Caco-2 (cell line): ENCODE measurements at regions not wholly inside any gene's neighbourhood (a gene's known extent, or its start where the extent isn't known, plus 50 kb on each side); places are given as distances from the start of the nearest gene placed in this dataset.

Source experiments
- BruUV-seq: library from RNA; stranded (reverse); fragments of 400-500 nt; replicated peaks from 2 replicates; lab custom pipeline; 2021; lab: Mats Ljungman, UMichigan
- CTCF ChIA-PET: fragments of 300-600 bp; sonication (Branson Sonifier 250); formaldehyde crosslinking; loops from one replicate; lab custom pipeline; 2022; ENCODE audit warnings: antibody characterized with exemption; lab: Charles Lee
- POLR2A ChIA-PET: fragments of 300-600 bp; sonication (Branson Sonifier 250); formaldehyde crosslinking; loops from one replicate; lab custom pipeline; 2022; ENCODE audit warnings: antibody characterized with exemption; lab: Charles Lee
- DNase-seq, 2 experiments: peaks; one replicate each; pipeline versions ENCODE4 v3.0.0 to v3.0.0-alpha.2; 2020 to 2022
- H3K27me3 ChIP-seq: replicated peaks from 2 replicates; pipeline ENCODE4 v1.6.0; 2011; ENCODE audit warnings: low read length; ENCODE audit not compliant: control insufficient read depth, insufficient read depth
- H3K36me3 ChIP-seq: 2 replicates; pipeline ENCODE4 v1.5.1; 2011; ENCODE audit warnings: low read length; ENCODE audit not compliant: control insufficient read depth, insufficient read depth
- H3K4me1 ChIP-seq: fragments of 250-450 bp; sonication (Bioruptor Pico); 2 replicates; pipeline ENCODE4 v1.5.1; 2020; ENCODE audit warnings: mild to moderate bottlenecking
- H3K4me3 ChIP-seq: 2 replicates; pipeline ENCODE4 v1.5.1; 2011; ENCODE audit warnings: low read depth, mild to moderate bottlenecking, control low read depth, low read length
- H3K9me3 ChIP-seq: fragments of 250-450 bp; sonication (Bioruptor Pico); 2 replicates; pipeline ENCODE4 v1.5.1; 2020; ENCODE audit warnings: mild to moderate bottlenecking, moderate library complexity
- H3K27ac Mint-ChIP-seq: one replicate; pipeline ENCODE4 v1.8.0; 2022; ENCODE audit warnings: mixed read lengths; ENCODE audit not compliant: unreplicated experiment
- H3K27me3 Mint-ChIP-seq: one replicate; pipeline ENCODE4 v1.8.0; 2022; ENCODE audit warnings: mixed read lengths; ENCODE audit not compliant: insufficient read depth, unreplicated experiment
- H3K36me3 Mint-ChIP-seq: one replicate; pipeline ENCODE4 v1.8.0; 2022; ENCODE audit warnings: mild to moderate bottlenecking, mixed read lengths; ENCODE audit not compliant: insufficient read depth, unreplicated experiment
- H3K4me1 Mint-ChIP-seq: one replicate; pipeline ENCODE4 v1.8.0; 2022; ENCODE audit warnings: low read depth, mixed read lengths; ENCODE audit not compliant: unreplicated experiment
- H3K4me3 Mint-ChIP-seq: one replicate; pipeline ENCODE4 v1.8.0; 2022; ENCODE audit warnings: mild to moderate bottlenecking, moderate library complexity, mixed read lengths; ENCODE audit not compliant: unreplicated experiment
- H3K9me3 Mint-ChIP-seq: one replicate; pipeline ENCODE4 v1.8.0; 2022; ENCODE audit warnings: mixed read lengths; ENCODE audit not compliant: unreplicated experiment
- intact Hi-C: fragments of 100-400 bp; cut with micrococcal nuclease; formaldehyde crosslinking; loops from one replicate; pipeline ENCODE4 v1.10.0; 2022; ENCODE audit not compliant: unreplicated experiment
- TF ChIP-seq, protein P1 (sequence below), 2 experiments: fragments of 200-600 bp in 1 of 2; IDR thresholded peaks; 1 replicate in 1 of 2; 2 replicates in 1 of 2; pipeline versions ENCODE4 v1.5.1 to v1.8.0; 2011 to 2022; ENCODE audit warnings: antibody characterized with exemption in 1 of 2, control low read depth in 1 of 2, inconsistent platforms in 1 of 2, low read depth in 1 of 2, low read length in 1 of 2, mild to moderate bottlenecking in 1 of 2, moderate library complexity in 1 of 2; ENCODE audit not compliant: insufficient read depth in 1 of 2, severe bottlenecking in 1 of 2, unreplicated experiment in 1 of 2

DNA sequence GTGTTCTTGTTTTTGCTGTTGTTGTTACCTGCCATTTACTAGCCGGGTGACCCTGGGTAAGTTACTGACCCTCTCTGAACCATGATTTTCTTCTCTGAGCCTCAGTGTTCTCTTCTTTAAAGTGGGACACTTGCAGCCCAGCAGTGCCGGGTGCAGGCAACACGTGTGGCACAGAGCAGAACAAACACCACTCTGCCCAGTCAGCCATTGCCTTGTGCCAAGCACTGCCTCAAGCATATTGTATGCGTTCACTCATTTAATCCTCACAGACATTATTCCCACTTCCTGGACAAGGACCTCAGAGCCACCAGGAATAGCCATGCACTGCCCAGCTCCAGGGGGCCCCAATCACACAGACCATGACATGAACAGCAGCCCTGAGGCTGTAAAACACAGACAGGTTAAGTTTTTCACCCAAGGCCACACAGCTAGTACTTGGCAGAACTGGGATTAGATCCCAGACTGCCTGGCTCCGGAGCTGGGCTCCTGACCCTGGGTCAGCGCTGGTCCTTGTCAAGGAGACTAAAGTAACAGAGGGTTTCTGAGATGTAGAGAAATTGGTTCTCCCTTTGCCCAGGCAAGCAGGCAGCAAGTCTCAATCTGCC lies 74.0 kb upstream of the PTPN1 start:
- no TSS peak for BruUV-seq
- H3K27ac Mint-ChIP-seq, result no peak overlapping the region
- POLR2A ChIA-PET, result no interaction called here

DNA sequence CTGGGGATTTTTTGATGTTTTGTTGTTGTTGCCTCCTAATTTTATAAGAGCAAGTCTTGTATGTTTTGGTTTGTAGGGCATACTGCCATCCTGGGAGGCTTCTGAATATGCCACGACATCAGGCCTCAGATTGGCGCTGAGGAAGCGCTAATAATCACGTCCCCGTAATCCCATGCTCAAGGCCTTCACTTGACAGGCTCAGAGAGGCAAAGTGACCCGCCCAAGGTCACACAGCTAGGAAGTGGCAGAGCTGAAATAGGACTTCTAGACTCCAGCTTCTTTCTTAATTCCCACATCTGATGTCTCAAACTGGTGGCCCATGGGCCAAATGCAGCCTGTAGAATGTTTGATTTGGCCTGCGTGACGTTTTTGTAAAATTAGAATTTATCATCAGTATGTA lies 73.5 kb upstream of the PTPN1 start:
- H3K36me3 Mint-ChIP-seq, result no peaks in the 10 kb centered on the region
- BruUV-seq, result no TSS peak
- Histone ChIP-seq H3K4me3 (no peak overlapping the region), H3K27me3 (no peaks in the 10 kb centered on the region), H3K36me3 (no peaks in the 10 kb centered on the region), H3K4me1 (peaks cover 52% of the 10 kb centered on the region), H3K9me3 (no peaks in the 10 kb centered on the region)
- H3K27ac Mint-ChIP-seq, result no peak overlapping the region
- ChIA-PET POLR2A (no interaction called here), CTCF (no interaction called here)
- no peaks in the 10 kb centered on the region for H3K27me3 Mint-ChIP-seq
- TF ChIP-seq, protein P1, sequence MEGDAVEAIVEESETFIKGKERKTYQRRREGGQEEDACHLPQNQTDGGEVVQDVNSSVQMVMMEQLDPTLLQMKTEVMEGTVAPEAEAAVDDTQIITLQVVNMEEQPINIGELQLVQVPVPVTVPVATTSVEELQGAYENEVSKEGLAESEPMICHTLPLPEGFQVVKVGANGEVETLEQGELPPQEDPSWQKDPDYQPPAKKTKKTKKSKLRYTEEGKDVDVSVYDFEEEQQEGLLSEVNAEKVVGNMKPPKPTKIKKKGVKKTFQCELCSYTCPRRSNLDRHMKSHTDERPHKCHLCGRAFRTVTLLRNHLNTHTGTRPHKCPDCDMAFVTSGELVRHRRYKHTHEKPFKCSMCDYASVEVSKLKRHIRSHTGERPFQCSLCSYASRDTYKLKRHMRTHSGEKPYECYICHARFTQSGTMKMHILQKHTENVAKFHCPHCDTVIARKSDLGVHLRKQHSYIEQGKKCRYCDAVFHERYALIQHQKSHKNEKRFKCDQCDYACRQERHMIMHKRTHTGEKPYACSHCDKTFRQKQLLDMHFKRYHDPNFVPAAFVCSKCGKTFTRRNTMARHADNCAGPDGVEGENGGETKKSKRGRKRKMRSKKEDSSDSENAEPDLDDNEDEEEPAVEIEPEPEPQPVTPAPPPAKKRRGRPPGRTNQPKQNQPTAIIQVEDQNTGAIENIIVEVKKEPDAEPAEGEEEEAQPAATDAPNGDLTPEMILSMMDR (IDR thresholded peaks at IDR 0.05; ENCODE audit: insufficient read depth in 1 of 2, low read depth in 1 of 2, low read length in 1 of 2, severe bottlenecking in 1 of 2, unreplicated experiment in 1 of 2), result no peak
- DNase-seq, result no peak
- intact Hi-C loops, result no loop called here
- H3K4me1 Mint-ChIP-seq, result peaks cover 40% of the 10 kb centered on the region
- no peak overlapping the region for H3K4me3 Mint-ChIP-seq
- H3K9me3 Mint-ChIP-seq, result no peaks in the 10 kb centered on the region

More for the DNA sequence above, 74.0 kb upstream of the PTPN1 start:
- Histone ChIP-seq H3K36me3 (no peaks in the 10 kb centered on the region), H3K27me3 (no peaks in the 10 kb centered on the region), H3K4me3 (no peak overlapping the region), H3K9me3 (no peaks in the 10 kb centered on the region), H3K4me1 (peaks cover 47% of the 10 kb centered on the region)
- H3K36me3 Mint-ChIP-seq, result no peaks in the 10 kb centered on the region
- H3K4me3 Mint-ChIP-seq, result no peak overlapping the region
- intact Hi-C loops, result no loop called here
- no peaks in the 10 kb centered on the region for H3K9me3 Mint-ChIP-seq
- DNase-seq, result no peak
- no peaks in the 10 kb centered on the region for H3K27me3 Mint-ChIP-seq
- CTCF ChIA-PET, result no interaction called here
- TF ChIP-seq, protein P1 (IDR thresholded peaks at IDR 0.05; ENCODE audit: insufficient read depth in 1 of 2, low read depth in 1 of 2, low read length in 1 of 2, severe bottlenecking in 1 of 2, unreplicated experiment in 1 of 2), result no peak
- peaks cover 39% of the 10 kb centered on the region for H3K4me1 Mint-ChIP-seq

DNA sequence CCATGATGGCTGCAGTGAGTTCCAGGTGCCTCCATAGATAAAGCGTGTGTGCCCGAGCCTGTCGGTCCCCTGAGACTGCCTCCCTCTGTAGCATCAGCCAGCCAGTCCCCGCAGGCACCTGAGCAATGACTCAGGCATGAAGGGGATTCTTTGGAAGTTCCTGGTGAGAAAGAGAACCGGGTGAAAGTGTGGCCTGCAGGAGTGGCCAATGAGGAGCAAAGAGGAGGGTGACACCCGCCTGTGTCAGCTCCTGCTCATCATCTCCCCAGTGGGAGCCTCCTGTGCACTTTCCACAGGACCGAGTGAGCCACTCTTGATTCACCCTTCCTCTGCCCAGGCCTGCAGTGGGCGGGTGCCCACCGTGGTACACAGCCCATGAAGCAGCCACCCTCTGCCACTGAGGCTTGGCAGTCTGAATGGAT lies 71.2 kb upstream of the PTPN1 start:
- no TSS peak for BruUV-seq
- Histone ChIP-seq H3K27me3 (no peaks in the 10 kb centered on the region), H3K4me3 (no peak overlapping the region), H3K9me3 (no peaks in the 10 kb centered on the region), H3K36me3 (no peaks in the 10 kb centered on the region), H3K4me1 (peaks cover 53% of the 10 kb centered on the region)
- POLR2A ChIA-PET, result no interaction called here
- Mint-ChIP-seq H3K27ac (no peak overlapping the region), H3K36me3 (no peaks in the 10 kb centered on the region), H3K9me3 (no peaks in the 10 kb centered on the region), H3K4me1 (peaks cover 39% of the 10 kb centered on the region), H3K27me3 (no peaks in the 10 kb centered on the region), H3K4me3 (no peak overlapping the region)
- CTCF ChIA-PET, result no interaction called here
- intact Hi-C loops, result no loop called here
- peak in 1 of 2 experiments; percentile 76 for DNase-seq
- TF ChIP-seq, protein P1 (IDR thresholded peaks at IDR 0.05; ENCODE audit: insufficient read depth in 1 of 2, low read depth in 1 of 2, low read length in 1 of 2, severe bottlenecking in 1 of 2, unreplicated experiment in 1 of 2), result no peak
